ENCODE measurements at regions not wholly inside any gene's neighbourhood (a gene's known extent, or its start where the extent isn't known, plus 50 kb on each side); places are given as distances from the start of the nearest gene placed in this dataset.

DNA sequence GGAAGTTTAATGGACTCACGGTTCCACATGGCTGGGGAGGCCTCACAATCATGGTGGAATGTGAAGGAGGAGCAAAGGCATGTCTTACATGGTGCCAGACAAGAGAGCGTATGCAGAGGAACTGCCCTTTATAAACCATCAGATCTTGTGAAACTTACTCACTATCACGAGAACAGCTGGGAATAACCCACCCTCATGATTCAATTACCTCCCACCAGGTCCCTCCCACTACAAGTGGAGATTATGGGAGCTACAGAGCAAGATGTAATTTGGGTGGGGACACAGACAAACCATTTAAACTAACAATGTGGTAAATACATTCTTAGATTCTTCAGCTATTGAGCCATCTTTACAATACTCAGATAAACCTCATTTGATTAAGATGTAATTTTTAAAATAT, 176.1 kb downstream of the SH3BP4 start:
- TF ChIP-seq, protein P1, sequence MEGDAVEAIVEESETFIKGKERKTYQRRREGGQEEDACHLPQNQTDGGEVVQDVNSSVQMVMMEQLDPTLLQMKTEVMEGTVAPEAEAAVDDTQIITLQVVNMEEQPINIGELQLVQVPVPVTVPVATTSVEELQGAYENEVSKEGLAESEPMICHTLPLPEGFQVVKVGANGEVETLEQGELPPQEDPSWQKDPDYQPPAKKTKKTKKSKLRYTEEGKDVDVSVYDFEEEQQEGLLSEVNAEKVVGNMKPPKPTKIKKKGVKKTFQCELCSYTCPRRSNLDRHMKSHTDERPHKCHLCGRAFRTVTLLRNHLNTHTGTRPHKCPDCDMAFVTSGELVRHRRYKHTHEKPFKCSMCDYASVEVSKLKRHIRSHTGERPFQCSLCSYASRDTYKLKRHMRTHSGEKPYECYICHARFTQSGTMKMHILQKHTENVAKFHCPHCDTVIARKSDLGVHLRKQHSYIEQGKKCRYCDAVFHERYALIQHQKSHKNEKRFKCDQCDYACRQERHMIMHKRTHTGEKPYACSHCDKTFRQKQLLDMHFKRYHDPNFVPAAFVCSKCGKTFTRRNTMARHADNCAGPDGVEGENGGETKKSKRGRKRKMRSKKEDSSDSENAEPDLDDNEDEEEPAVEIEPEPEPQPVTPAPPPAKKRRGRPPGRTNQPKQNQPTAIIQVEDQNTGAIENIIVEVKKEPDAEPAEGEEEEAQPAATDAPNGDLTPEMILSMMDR (IDR thresholded peaks at IDR 0.05) = no peak
- TF ChIP-seq POLR2AphosphoS5 (IDR thresholded peaks at IDR 0.05) = no peak

Data from sigmoid colon (tissue), 4 donors.